ENCODE measurements at regions not wholly inside any gene's neighbourhood (a gene's known extent, or its start where the extent isn't known, plus 50 kb on each side); places are given as distances from the start of the nearest gene placed in this dataset.

GRCh38 chr3:113062705-113063104 lies 71.9 kb downstream of the GTPBP8 start:
- H2AK5ac ChIP-seq (ENCODE audit: low read depth, low read length): no peak overlapping the region
- H3K56ac ChIP-seq (ENCODE audit: extremely low read depth, insufficient read depth, low read length): no peak overlapping the region
- no peak overlapping the region for H3K4ac ChIP-seq (ENCODE audit: low read depth, low read length)
- ATAC-seq (ENCODE audit: low read depth) (no peak), DNase-seq (no peak)
- in situ Hi-C loops (cut with MboI; ENCODE audit: low sequenced_read_pairs) (no loop called here), intact Hi-C loops (cut with micrococcal nuclease) (no loop called here), dilution Hi-C loops (cut with HindIII; ENCODE audit: low sequenced_read_pairs, unreplicated experiment) (no loop called here)
- no peak overlapping the region for H3K14ac ChIP-seq (replicated peaks; ENCODE audit: low read depth, low read length)
- H2BK120ac ChIP-seq (ENCODE audit: low read depth, low read length): no peak overlapping the region
- no peaks in the 10 kb centered on the region for H3K36me3 ChIP-seq (ENCODE audit: control insufficient read depth, insufficient read depth, low read length)
- peaks cover 2% of the 10 kb centered on the region for H3K27me3 ChIP-seq (ENCODE audit: control insufficient read depth, insufficient read depth, low read length)
- H3K27ac ChIP-seq (ENCODE audit: insufficient read depth, low read length): no peak overlapping the region
- no peaks in the 10 kb centered on the region for H3K4me1 ChIP-seq (ENCODE audit: control insufficient read depth, insufficient read depth, low read length)
- ChIA-PET CTCF (no interaction called here), POLR2A (ENCODE audit: unreplicated experiment) (no interaction called here)
- no peak overlapping the region for H4K5ac ChIP-seq (ENCODE audit: low read depth, low read length)
- no peak for TF ChIP-seq CHD1 (IDR thresholded peaks at IDR 0.05; ENCODE audit: low read depth, low read length)
- TF ChIP-seq MAFK (IDR thresholded peaks at IDR 0.05; ENCODE audit: low read depth, low read length): no peak
- no peak for TF ChIP-seq FOS (IDR thresholded peaks at IDR 0.05; ENCODE audit: low read depth, low read length)
- no peak for TF ChIP-seq MXI1 (IDR thresholded peaks at IDR 0.05; ENCODE audit: borderline replicate concordance, low read depth, low read length)
- no peak for TF ChIP-seq CEBPB (IDR thresholded peaks at IDR 0.05; ENCODE audit: low read depth, low read length)
- no peak for TF ChIP-seq RCOR1 (IDR thresholded peaks at IDR 0.05; ENCODE audit: insufficient replicate concordance, low read length)
- no peak for TF ChIP-seq RAD21 (IDR thresholded peaks at IDR 0.05; ENCODE audit: low read length)
- no peak for TF ChIP-seq SMC3 (IDR thresholded peaks at IDR 0.05; ENCODE audit: low read depth, low read length)
- no peak for TF ChIP-seq BHLHE40 (IDR thresholded peaks at IDR 0.05; ENCODE audit: low read depth, low read length)
- TF ChIP-seq ELK1 (IDR thresholded peaks at IDR 0.05; ENCODE audit: borderline replicate concordance, low read depth, low read length): no peak
- no peak overlapping the region for H4K91ac ChIP-seq (ENCODE audit: insufficient read depth, low read depth, low read length)
- no peak overlapping the region for H2BK5ac ChIP-seq (ENCODE audit: low read depth, low read length, poor library complexity, severe bottlenecking)
- H3K9ac ChIP-seq (ENCODE audit: low read depth, low read length): no peak overlapping the region
- H3K9me1 ChIP-seq (ENCODE audit: insufficient read depth, low read length): no peaks in the 10 kb centered on the region
- H2AFZ ChIP-seq (replicated peaks; ENCODE audit: low read length, poor library complexity): no peak overlapping the region
- H3K4me2 ChIP-seq (ENCODE audit: low read depth, low read length): no peak overlapping the region
- no peaks in the 10 kb centered on the region for H3K79me1 ChIP-seq (ENCODE audit: low read depth in 1 of 2, low read length in 2 of 2)
- H2BK20ac ChIP-seq (ENCODE audit: low read depth, low read length): no peak overlapping the region
- no peaks in the 10 kb centered on the region for H4K20me1 ChIP-seq (ENCODE audit: insufficient read depth, low read length)
- no peak overlapping the region for H3K18ac ChIP-seq (ENCODE audit: low read depth, low read length)
- no peak overlapping the region for H4K8ac ChIP-seq (ENCODE audit: low read depth in 2 of 2, low read length in 2 of 2)
- H3K4me3 ChIP-seq (ENCODE audit: insufficient read depth, low read depth, low read length): no peak overlapping the region
- H3K23ac ChIP-seq (ENCODE audit: low read depth, low read length): no peak overlapping the region
- no peaks in the 10 kb centered on the region; the same call in 1 of the 2 replicates for H3K9me3 ChIP-seq (ENCODE audit: control insufficient read depth, insufficient read depth, low read length)
- no TSS peak for BruUV-seq (replicated peaks)
- no peak overlapping the region for H2BK15ac ChIP-seq (ENCODE audit: low read depth, low read length)
- no peak overlapping the region for H2AK9ac ChIP-seq (replicated peaks; ENCODE audit: low read depth, low read length, poor library complexity)

Data from IMR-90 (cell line).